ENCODE measurements at regions not wholly inside any gene's neighbourhood (a gene's known extent, or its start where the extent isn't known, plus 50 kb on each side); places are given as distances from the start of the nearest gene placed in this dataset.
"Not testable (repeated sequence)": the region's sequence is repeated elsewhere in the genome, so short reads cannot be mapped to it uniquely, and the experiment has no call there.

GRCh38 chrY:18176118-18176517 is 150.5 kb downstream of the CDY2A start:
- no CpG with 5 or more reads among the region's 12 CpGs for WGBS (ENCODE audit: missing lambda C conversion rate)
- H3K4me2 ChIP-seq; CTCF ChIA-PET; H3K4me3 ChIP-seq; POLR2A ChIA-PET; H3K27ac ChIP-seq; DNase-seq (ENCODE audit: low read depth in 1 of 2, low spot score in 1 of 2); H3K9me3 ChIP-seq; H3K4me1 ChIP-seq: not testable (repeated sequence)
- peak; percentile 99 to 100 for ATAC-seq
- peak; percentile 100 for FAIRE-seq

GRCh38 chrY:18188982-18189683 is 163.5 kb downstream of the CDY2A start:
- POLR2A ChIA-PET; FAIRE-seq; DNase-seq (ENCODE audit: low read depth in 1 of 2, low spot score in 1 of 2); H3K27ac ChIP-seq; ATAC-seq; H3K4me3 ChIP-seq; CTCF ChIA-PET; H3K4me1 ChIP-seq; H3K4me2 ChIP-seq; H3K9me3 ChIP-seq: not testable (repeated sequence)
- WGBS (ENCODE audit: missing lambda C conversion rate) = no CpG with 5 or more reads among the region's 2 CpGs

GRCh38 chrY:18237580-18237979 is 212.0 kb downstream of the CDY2A start:
- H3K4me1 ChIP-seq; H3K4me2 ChIP-seq; POLR2A ChIA-PET; H3K9me3 ChIP-seq; H3K27ac ChIP-seq; CTCF ChIA-PET; FAIRE-seq; H3K4me3 ChIP-seq; DNase-seq (ENCODE audit: low read depth in 1 of 2, low spot score in 1 of 2): not testable (repeated sequence)
- ATAC-seq = peak in 1 of 2 experiments; percentile 33; a peak in 2 of 6 replicates

GRCh38 chrY:18262562-18262961 is 237.0 kb downstream of the CDY2A start:
- ATAC-seq; H3K27ac ChIP-seq; DNase-seq (ENCODE audit: low read depth in 1 of 2, low spot score in 1 of 2); H3K4me3 ChIP-seq; FAIRE-seq; H3K9me3 ChIP-seq; CTCF ChIA-PET; H3K4me2 ChIP-seq; POLR2A ChIA-PET; H3K4me1 ChIP-seq: not testable (repeated sequence)
- no CpG with 5 or more reads among the region's 4 CpGs for WGBS (ENCODE audit: missing lambda C conversion rate)

- peak; percentile 56 for FAIRE-seq
- H3K27ac ChIP-seq; H3K4me2 ChIP-seq; H3K9me3 ChIP-seq; DNase-seq (ENCODE audit: low read depth in 1 of 2, low spot score in 1 of 2); CTCF ChIA-PET; ATAC-seq; POLR2A ChIA-PET; H3K4me3 ChIP-seq; H3K4me1 ChIP-seq: not testable (repeated sequence)
- WGBS (ENCODE audit: missing lambda C conversion rate) = no CpG with 5 or more reads among the region's 3 CpGs
These were observed 245.5 kb downstream of the CDY2A start for GRCh38 chrY:18271126-18271525.

GRCh38 chrY:18294353-18294752 is 252.2 kb upstream of the HSFY1 start:
- DNase-seq (ENCODE audit: low read depth in 1 of 2, low spot score in 1 of 2); POLR2A ChIA-PET; ATAC-seq; H3K4me1 ChIP-seq; CTCF ChIA-PET; H3K4me2 ChIP-seq; H3K4me3 ChIP-seq; FAIRE-seq; H3K27ac ChIP-seq; H3K9me3 ChIP-seq: not testable (repeated sequence)
- no CpG with 5 or more reads among the region's 8 CpGs for WGBS (ENCODE audit: missing lambda C conversion rate)

- CTCF ChIA-PET; H3K4me2 ChIP-seq; DNase-seq (ENCODE audit: low read depth in 1 of 2, low spot score in 1 of 2); POLR2A ChIA-PET; H3K27ac ChIP-seq; FAIRE-seq; H3K9me3 ChIP-seq; H3K4me3 ChIP-seq; H3K4me1 ChIP-seq: not testable (repeated sequence)
- ATAC-seq = peak in 1 of 2 experiments; percentile 42; a peak in 2 of 6 replicates
- WGBS (ENCODE audit: missing lambda C conversion rate) = no CpG with 5 or more reads among the region's 4 CpGs
These were observed 248.1 kb upstream of the HSFY1 start for GRCh38 chrY:18298461-18298860.

GRCh38 chrY:18306344-18306743 is 240.2 kb upstream of the HSFY1 start:
- H3K4me2 ChIP-seq; H3K4me1 ChIP-seq; H3K4me3 ChIP-seq; DNase-seq (ENCODE audit: low read depth in 1 of 2, low spot score in 1 of 2); CTCF ChIA-PET; POLR2A ChIA-PET; ATAC-seq; H3K9me3 ChIP-seq; H3K27ac ChIP-seq; FAIRE-seq: not testable (repeated sequence)
- no CpG with 5 or more reads among the region's 4 CpGs for WGBS (ENCODE audit: missing lambda C conversion rate)

- CTCF ChIA-PET; DNase-seq (ENCODE audit: low read depth in 1 of 2, low spot score in 1 of 2); POLR2A ChIA-PET; H3K27ac ChIP-seq; H3K4me3 ChIP-seq; H3K9me3 ChIP-seq; ATAC-seq; H3K4me2 ChIP-seq; H3K4me1 ChIP-seq: not testable (repeated sequence)
- WGBS (ENCODE audit: missing lambda C conversion rate) = no CpG with 5 or more reads among the region's 5 CpGs
- FAIRE-seq = peak; percentile 7
These were observed 234.7 kb upstream of the HSFY1 start for GRCh38 chrY:18311853-18312252.

GRCh38 chrY:18325499-18326279 is 220.8 kb upstream of the HSFY1 start:
- H3K4me2 ChIP-seq; DNase-seq (ENCODE audit: low read depth in 1 of 2, low spot score in 1 of 2); H3K4me1 ChIP-seq; H3K4me3 ChIP-seq; CTCF ChIA-PET; H3K9me3 ChIP-seq; H3K27ac ChIP-seq; POLR2A ChIA-PET; FAIRE-seq: not testable (repeated sequence)
- peak; percentile 90 for ATAC-seq
- WGBS (ENCODE audit: missing lambda C conversion rate) = no CpG with 5 or more reads among the region's 37 CpGs

- FAIRE-seq; H3K4me1 ChIP-seq; H3K27ac ChIP-seq; H3K9me3 ChIP-seq; POLR2A ChIA-PET; CTCF ChIA-PET; H3K4me3 ChIP-seq; DNase-seq (ENCODE audit: low read depth in 1 of 2, low spot score in 1 of 2); H3K4me2 ChIP-seq: not testable (repeated sequence)
- peak; percentile 86 to 88 for ATAC-seq
- WGBS (ENCODE audit: missing lambda C conversion rate) = no CpG with 5 or more reads among the region's 29 CpGs
These were observed 220.1 kb upstream of the HSFY1 start for GRCh38 chrY:18326280-18326875.
